IPS-15b (cell line): ENCODE measurements at regions not wholly inside any gene's neighbourhood (a gene's known extent, or its start where the extent isn't known, plus 50 kb on each side); places are given as distances from the start of the nearest gene placed in this dataset.

Experiments used
- H3K27me3 ChIP-seq: one replicate; pipeline ENCODE4 v1.6.1; 2013; ENCODE audit warnings: low read length; ENCODE audit not compliant: control insufficient read depth, insufficient read depth
- H3K36me3 ChIP-seq: one replicate; pipeline ENCODE4 v1.6.1; 2013; ENCODE audit warnings: low read length; ENCODE audit not compliant: control insufficient read depth, insufficient read depth
- H3K4me1 ChIP-seq: one replicate; pipeline ENCODE4 v1.6.1; 2013; ENCODE audit warnings: mild to moderate bottlenecking, low read length; ENCODE audit not compliant: control insufficient read depth, insufficient read depth
- H3K4me3 ChIP-seq: one replicate; pipeline ENCODE4 v1.5.1; 2013; ENCODE audit warnings: low read depth, low read length
- H3K9ac ChIP-seq: one replicate; pipeline ENCODE4 v1.6.1; 2013; ENCODE audit warnings: low read depth, mild to moderate bottlenecking, low read length
- H3K9me3 ChIP-seq: one replicate; pipeline ENCODE4 v1.6.1; 2013; ENCODE audit warnings: mild to moderate bottlenecking, low read length; ENCODE audit not compliant: control insufficient read depth, insufficient read depth

DNA sequence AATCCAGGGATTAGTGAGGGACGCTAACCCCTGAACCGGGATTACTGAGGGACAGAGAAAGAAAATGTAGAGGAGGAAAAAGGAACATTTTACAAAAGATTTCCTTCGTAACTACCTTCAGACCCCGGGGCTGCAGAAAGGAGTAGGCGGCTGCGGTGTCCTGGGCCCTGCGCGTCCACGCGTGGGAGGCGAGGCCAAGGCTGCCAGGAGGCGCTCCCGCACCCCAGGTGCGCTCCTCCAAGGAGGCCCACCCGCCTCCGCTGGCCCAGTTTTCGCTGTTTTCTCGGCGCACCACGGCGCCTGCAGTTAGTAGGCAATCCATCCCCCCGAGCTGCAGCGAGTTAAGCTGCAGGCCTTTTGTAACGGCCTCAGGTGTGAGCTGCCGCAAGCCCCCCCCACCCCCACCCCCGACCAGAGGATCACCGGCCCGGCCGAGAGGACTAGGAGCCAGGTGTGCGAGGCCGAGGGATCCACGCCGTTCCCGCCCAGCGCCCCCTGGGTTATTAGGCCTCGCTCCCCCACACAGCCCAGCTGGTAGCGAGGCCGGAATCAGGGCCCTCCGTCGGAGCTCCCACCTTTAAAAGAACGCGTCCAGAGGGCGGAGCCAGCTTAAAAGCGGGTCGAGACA is 380.3 kb upstream of the ARID1B start:
- Histone ChIP-seq H3K27me3 (peaks cover 14% of the 10 kb centered on the region), H3K36me3 (no peaks in the 10 kb centered on the region), H3K9ac (peak overlapping the region; percentile 38), H3K4me1 (peaks cover 12% of the 10 kb centered on the region), H3K9me3 (no peaks in the 10 kb centered on the region), H3K4me3 (peak overlapping the region; percentile 36)

DNA sequence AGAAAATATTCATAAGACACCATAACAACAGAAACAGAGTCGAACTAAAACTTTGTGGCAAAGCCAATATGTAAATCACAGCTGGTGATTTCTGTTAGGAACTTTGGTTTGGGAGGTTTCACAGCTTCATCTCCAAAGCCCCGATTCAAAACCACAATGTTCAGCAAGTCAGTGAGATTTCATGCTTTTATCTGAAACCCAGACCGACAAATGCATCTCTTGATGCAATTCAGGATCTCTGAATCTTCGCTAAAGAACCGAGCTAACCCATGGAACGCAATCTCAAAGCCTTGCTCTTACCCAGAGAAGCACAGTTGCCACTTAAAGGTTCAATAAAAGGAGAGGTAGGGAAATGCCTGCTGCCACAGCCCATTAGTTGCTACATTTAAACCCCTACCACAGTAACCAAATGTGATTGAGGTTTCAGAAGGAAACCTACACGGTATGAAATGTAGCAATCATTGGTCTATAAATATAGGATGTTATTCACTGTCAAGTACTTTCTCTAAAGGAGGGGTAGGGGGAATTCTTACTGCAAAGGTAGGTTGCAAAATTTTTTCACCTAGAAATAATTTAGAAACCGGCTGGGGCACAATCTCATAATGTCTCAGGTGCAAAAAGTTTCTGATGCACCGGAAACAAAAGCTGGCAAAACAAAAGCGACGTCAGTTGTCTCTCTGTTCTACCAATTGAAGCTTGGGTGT is 381.0 kb upstream of the ARID1B start:
- Histone ChIP-seq H3K9me3 (no peaks in the 10 kb centered on the region), H3K27me3 (peaks cover 14% of the 10 kb centered on the region), H3K9ac (peak overlapping the region; percentile 38), H3K4me1 (peaks cover 16% of the 10 kb centered on the region), H3K4me3 (peak overlapping the region; percentile 36), H3K36me3 (no peaks in the 10 kb centered on the region)

DNA sequence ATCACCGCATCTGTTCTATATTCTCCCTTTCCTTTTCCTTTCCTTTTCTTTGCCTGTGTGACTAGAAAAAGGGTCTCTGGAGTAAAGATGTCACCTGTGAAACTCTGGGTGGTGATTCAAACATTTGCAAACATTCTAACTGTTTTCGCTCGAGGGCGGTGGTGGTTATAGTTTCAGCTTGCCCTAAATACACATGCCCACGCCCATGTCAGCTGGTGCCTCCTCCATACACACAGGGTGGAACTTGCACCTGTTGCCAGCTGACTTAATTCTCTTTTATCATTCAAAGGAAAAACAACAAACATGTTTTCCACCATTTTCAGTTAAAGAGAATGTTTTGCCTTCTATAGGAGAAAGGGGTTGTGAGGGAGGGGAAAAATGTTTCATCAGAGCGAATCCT is 381.9 kb upstream of the ARID1B start:
- Histone ChIP-seq H3K27me3 (peaks cover 14% of the 10 kb centered on the region), H3K4me1 (peaks cover 17% of the 10 kb centered on the region), H3K9ac (no peak overlapping the region), H3K9me3 (no peaks in the 10 kb centered on the region), H3K36me3 (no peaks in the 10 kb centered on the region), H3K4me3 (no peak overlapping the region)

DNA sequence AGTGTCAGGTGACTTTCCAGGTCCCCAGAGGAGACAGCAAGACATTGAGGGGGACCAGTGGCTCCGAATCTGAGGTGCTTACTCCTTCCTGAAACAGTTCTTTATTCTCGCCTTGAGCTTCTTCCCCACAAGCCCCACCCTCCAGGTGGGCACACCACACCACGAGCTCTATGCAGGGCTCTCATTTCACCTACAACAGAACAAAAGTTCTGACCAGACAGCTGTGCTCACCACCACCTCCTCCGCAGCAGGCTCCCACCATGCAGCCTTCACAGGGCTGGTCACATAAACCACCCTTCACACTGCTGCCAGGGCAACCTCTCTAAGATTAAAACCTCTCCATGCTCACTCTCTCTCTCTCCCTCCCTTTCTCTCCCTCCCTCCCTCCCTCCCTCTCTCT is 384.5 kb upstream of the ARID1B start:
- no peak overlapping the region for H3K4me3 ChIP-seq
- H3K4me1 ChIP-seq: peaks cover 17% of the 10 kb centered on the region
- peaks cover 4% of the 10 kb centered on the region for H3K27me3 ChIP-seq
- no peaks in the 10 kb centered on the region for H3K9me3 ChIP-seq
- H3K36me3 ChIP-seq: no peaks in the 10 kb centered on the region
- H3K9ac ChIP-seq: no peak overlapping the region

DNA sequence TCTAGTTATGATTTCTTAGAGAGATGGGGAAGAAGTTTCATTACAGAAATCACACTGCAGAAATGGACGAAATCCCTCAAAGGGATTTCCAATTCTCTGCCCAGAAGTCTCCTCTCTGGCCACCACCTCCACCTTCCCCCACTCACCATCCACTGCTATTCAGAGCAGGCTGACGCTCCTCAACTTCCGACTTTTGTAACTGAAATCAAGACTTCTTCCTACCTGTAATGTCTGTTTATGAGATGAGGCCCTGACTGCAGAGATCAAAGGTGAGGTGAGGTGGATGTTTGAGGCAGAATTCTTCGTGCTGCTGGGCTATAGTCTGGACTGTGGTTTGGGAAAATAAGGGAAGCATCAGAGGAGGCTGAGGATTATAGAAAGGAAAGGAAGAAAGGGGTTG is 385.2 kb upstream of the ARID1B start:
- H3K36me3 ChIP-seq: no peaks in the 10 kb centered on the region
- peaks cover 15% of the 10 kb centered on the region for H3K4me1 ChIP-seq
- H3K9me3 ChIP-seq: no peaks in the 10 kb centered on the region
- no peak overlapping the region for H3K9ac ChIP-seq
- H3K27me3 ChIP-seq: no peaks in the 10 kb centered on the region
- H3K4me3 ChIP-seq: no peak overlapping the region

DNA sequence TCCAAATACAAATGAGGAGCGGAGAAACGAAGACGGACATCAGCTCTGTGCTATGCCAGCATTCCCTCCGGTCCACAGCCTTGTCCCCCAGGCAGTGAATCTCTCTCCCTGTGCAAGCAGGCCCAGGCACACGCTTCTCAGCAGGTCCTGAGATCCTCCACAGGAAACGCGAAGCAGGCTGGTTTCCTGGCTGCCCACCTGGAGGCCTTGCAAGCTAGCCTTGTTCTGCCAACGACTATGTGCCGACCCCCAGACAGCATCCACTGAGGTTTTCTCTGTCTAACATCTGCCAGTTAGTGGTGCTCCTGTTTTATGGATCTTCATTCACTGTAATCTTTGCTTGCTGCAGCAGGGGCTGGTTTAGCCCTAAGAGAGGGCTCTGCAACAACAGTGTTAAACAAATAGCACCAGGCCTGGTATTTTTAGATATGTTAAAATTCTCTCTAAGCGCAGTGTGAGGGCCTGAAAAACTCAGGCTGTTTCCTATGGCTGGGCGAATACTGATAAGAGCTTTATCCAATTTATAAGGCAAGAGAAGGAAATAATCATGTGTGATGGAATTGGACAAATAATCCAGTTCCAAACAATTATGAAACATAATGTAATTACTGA is 386.0 kb upstream of the ARID1B start:
- no peaks in the 10 kb centered on the region for H3K27me3 ChIP-seq
- no peak overlapping the region for H3K9ac ChIP-seq
- no peaks in the 10 kb centered on the region for H3K36me3 ChIP-seq
- peaks cover 13% of the 10 kb centered on the region for H3K4me1 ChIP-seq
- no peaks in the 10 kb centered on the region for H3K9me3 ChIP-seq
- H3K4me3 ChIP-seq: no peak overlapping the region

DNA sequence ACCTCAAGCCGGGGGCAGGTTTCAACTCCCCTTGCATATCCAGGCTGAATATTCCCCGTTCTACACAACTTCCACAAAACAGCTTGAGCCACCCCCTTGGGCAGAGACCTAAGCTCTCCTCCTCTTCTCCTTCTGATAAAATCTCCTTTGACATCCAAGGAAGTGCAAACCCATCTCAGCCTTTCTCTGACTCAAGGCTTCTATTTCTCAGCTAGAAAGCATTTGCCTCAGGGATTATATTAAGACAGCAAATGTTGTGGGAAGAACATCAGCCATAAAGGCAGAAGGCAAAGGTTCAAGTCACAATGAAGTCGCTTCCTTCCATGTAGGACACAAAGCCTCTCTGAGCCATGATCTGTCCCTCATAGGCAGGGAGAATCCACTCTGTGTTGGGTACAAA is 386.6 kb upstream of the ARID1B start:
- Histone ChIP-seq H3K36me3 (no peaks in the 10 kb centered on the region), H3K4me1 (peaks cover 7% of the 10 kb centered on the region), H3K9me3 (no peaks in the 10 kb centered on the region), H3K4me3 (no peak overlapping the region), H3K9ac (no peak overlapping the region), H3K27me3 (no peaks in the 10 kb centered on the region)

DNA sequence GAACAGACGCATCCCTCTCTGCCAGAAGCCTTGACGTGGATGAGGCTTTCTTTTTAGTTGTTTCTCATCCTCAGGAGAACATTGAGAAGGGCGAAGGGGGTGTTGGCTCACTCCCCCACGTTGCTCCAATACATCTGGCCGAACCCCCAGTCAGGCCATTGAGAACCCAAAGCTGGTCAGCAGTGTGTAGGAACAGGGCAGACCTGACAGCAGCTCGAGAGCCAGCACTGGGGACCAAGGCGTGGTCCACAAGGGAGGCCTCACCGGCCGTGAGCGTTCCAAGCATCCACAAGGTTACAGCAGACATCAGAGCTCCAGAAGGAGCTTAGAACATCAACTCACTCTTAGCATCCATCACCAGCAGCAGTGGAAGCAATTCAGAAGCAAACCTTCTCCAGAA is 387.9 kb upstream of the ARID1B start:
- no peak overlapping the region for H3K4me3 ChIP-seq
- H3K36me3 ChIP-seq: no peaks in the 10 kb centered on the region
- no peak overlapping the region for H3K9ac ChIP-seq
- H3K27me3 ChIP-seq: no peaks in the 10 kb centered on the region
- H3K9me3 ChIP-seq: no peaks in the 10 kb centered on the region
- peaks cover 6% of the 10 kb centered on the region for H3K4me1 ChIP-seq

DNA sequence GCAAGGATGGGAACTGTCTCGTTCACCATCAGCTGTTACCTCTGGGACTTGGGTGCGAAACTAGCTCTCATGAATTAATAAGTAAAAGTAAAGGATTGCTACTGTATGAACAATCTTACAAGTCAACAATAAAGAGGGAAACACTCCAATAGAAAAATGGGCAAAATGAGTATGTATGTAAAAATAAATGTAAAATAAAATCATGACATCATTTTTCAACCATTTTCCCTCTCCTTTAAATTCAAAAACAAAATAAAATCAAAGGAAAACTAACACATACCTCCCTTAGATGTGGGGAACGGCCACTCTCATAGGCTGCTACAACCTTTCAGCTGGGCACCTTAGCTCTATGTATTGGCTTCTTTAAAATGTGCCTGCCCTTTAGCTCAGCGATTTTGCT is 389.7 kb upstream of the ARID1B start:
- Histone ChIP-seq H3K9me3 (no peaks in the 10 kb centered on the region), H3K4me1 (peaks cover 6% of the 10 kb centered on the region), H3K27me3 (no peaks in the 10 kb centered on the region), H3K4me3 (no peak overlapping the region), H3K9ac (no peak overlapping the region), H3K36me3 (no peaks in the 10 kb centered on the region)

DNA sequence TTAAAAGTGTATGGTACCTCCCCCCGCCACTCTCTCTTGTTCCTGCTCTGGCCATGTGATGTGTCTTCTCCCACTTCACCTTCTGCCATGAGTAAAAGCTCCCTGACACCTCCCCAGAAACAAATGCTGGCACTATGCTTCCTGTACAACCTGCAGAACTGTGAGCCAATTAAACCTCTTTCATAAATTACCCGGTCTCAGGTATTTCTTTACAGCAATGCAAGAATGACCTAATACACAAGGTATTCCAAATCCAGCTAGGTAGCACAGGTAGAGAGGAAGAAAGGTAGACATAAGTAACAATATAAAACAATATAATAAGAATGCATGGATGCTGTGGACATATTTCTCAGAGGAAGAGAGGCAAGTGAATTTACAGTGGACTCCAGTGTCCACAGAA is 394.1 kb upstream of the ARID1B start:
- no peaks in the 10 kb centered on the region for H3K27me3 ChIP-seq
- H3K9me3 ChIP-seq: no peaks in the 10 kb centered on the region
- no peak overlapping the region for H3K4me3 ChIP-seq
- H3K36me3 ChIP-seq: no peaks in the 10 kb centered on the region
- no peaks in the 10 kb centered on the region for H3K4me1 ChIP-seq
- no peak overlapping the region for H3K9ac ChIP-seq

DNA sequence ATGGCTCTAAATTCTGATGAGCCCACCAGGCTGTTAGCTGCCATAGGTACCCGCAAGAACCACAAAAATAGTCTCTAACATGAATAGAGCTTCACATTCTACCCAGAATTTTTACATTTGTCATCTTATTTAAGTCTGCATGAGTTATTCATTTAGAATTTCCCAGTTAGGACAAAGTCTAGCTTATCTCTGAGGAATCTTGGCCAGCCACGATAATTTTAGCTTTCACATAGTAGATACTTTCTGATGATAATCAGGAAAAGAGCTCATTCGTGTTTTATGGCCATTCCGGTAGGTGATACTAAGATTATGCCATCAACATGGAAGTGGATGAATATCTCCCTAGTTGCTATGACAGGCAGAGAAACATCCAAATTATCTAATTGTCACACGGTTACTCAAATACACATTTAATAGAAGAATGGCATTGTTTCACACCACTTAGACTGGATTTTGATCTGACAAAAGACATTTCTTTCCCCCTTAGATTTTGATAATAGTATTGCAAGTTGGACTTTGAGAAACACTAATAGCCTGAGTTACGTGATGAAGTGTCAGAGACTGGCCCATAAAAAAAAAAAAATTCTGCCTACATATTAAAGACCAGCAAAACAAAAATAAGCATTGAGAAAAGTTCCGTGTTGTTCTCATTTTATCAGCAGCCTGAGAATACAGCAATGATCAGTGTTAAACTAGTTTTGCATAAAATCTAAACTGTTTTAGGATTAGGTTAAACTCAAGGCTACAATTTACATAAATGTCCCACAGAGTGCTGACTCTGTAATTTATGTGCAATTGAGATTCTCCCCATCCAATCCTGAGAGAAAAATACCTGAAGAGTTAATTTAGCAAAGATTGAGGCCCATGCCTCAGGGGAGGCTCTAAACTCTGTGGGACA is 397.5 kb upstream of the ARID1B start:
- Histone ChIP-seq H3K4me1 (no peaks in the 10 kb centered on the region), H3K36me3 (no peaks in the 10 kb centered on the region), H3K27me3 (no peaks in the 10 kb centered on the region), H3K9ac (no peak overlapping the region), H3K9me3 (no peaks in the 10 kb centered on the region), H3K4me3 (no peak overlapping the region)
